IPS-20b (cell line): ENCODE measurements at regions not wholly inside any gene's neighbourhood (a gene's known extent, or its start where the extent isn't known, plus 50 kb on each side); places are given as distances from the start of the nearest gene placed in this dataset.

Source experiments
- H3K27ac ChIP-seq: one replicate; pipeline ENCODE4 v1.5.1; 2013; ENCODE audit warnings: low read length
- H3K27me3 ChIP-seq: 2 replicates; pipeline ENCODE4 v1.6.1; 2013; ENCODE audit warnings: mild to moderate bottlenecking, low read length, inconsistent platforms; ENCODE audit not compliant: insufficient read depth
- H3K36me3 ChIP-seq: 2 replicates; pipeline ENCODE4 v1.6.1; 2013; ENCODE audit warnings: low read depth, mild to moderate bottlenecking, inconsistent platforms, low read length, moderate library complexity; ENCODE audit not compliant: insufficient read depth
- H3K4me1 ChIP-seq: 2 replicates; pipeline ENCODE4 v1.6.1; 2013; ENCODE audit warnings: mild to moderate bottlenecking, control low read depth, inconsistent platforms, low read length, moderate library complexity; ENCODE audit not compliant: insufficient read depth
- H3K4me3 ChIP-seq: 2 replicates; pipeline ENCODE4 v1.5.1; 2013; ENCODE audit warnings: mild to moderate bottlenecking, low read length, inconsistent platforms
- H3K9ac ChIP-seq: 2 replicates; pipeline ENCODE4 v1.6.1; 2013; ENCODE audit warnings: low read depth, mild to moderate bottlenecking, inconsistent platforms, low read length, moderate library complexity
- H3K9me3 ChIP-seq: 2 replicates; pipeline ENCODE4 v1.6.1; 2013; ENCODE audit warnings: mild to moderate bottlenecking, low read depth, low read length, inconsistent platforms; ENCODE audit not compliant: insufficient read depth

DNA sequence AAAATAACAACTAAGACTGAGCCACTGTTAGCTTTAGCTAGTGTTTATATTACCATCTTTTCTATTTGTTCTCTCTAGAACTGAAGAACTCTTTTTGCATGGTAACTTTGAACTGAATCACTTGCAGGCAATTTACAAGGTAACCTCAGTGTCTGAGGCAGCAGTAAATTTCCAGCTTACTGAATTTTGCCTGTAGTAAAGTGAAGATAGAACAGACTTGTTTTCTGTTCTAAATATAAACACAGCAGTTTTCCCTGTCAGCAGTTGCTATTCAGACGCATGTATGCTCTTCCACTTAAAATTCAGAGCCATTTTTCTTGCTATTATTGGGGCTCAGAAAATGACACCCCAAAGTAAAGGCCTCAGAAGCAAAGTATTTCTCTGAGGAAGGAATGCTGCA lies 974.0 kb upstream of the GJE1 start:
- peaks cover 16% of the 10 kb centered on the region for H3K9me3 ChIP-seq
- H3K27ac ChIP-seq: no peak overlapping the region
- H3K27me3 ChIP-seq: no peaks in the 10 kb centered on the region
- no peaks in the 10 kb centered on the region; the same call in 1 of the 2 replicates for H3K4me1 ChIP-seq
- 0 out of 2 replicates have a peak, but pooled peaks cover 11% of the 10 kb centered on the region for H3K36me3 ChIP-seq
- H3K9ac ChIP-seq: no peak overlapping the region
- no peak overlapping the region for H3K4me3 ChIP-seq

DNA sequence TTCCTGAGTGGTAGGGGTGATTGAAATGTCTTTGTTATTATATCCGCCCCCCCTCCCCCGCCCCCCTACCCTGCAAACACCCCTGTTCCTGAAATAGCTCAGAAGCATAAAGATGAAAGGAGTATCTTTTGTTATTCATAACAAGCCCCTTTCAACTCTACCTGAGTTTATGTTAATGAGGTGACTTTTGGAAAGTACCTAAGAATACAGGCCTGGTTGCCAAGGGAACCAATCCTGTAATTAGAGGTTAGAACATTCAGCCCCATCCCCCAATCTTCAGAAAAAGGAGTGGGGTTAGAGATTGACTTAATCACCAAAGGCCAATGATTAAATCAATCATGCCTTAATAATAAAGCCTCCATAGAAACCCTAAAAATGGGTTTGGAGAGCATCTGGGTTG lies 979.2 kb upstream of the GJE1 start:
- H3K27me3 ChIP-seq: no peaks in the 10 kb centered on the region
- 0 out of 2 replicates have a peak, but pooled peaks cover 11% of the 10 kb centered on the region for H3K36me3 ChIP-seq
- H3K9ac ChIP-seq: peak overlapping the region; percentile 14; the same call in 1 of the 2 replicates
- H3K4me1 ChIP-seq: peaks cover 15% of the 10 kb centered on the region; the same call in 1 of the 2 replicates
- H3K27ac ChIP-seq: peak overlapping the region; percentile 20
- H3K9me3 ChIP-seq: peaks cover 34% of the 10 kb centered on the region
- H3K4me3 ChIP-seq: peak overlapping the region; percentile 19; the same call in 1 of the 2 replicates

DNA sequence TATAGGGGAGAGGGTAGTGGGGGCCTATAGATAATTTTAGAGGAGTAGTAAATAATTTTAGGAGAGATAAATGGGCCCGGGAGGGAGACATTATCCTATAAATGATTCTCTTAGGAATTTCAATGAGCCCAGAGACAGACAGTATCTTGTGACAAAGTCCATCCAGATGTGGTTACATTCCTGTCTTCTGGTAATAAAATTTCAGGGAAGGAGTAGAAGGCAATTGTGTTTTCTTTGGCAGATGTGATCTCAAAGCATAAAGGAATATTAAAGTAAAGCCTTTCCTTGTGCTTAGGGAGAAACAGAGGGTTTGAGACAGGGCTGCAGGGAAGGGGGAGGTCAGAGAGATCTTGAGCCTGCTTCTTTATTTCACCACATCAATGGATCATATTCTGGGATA lies 979.8 kb upstream of the GJE1 start:
- H3K27me3 ChIP-seq: no peaks in the 10 kb centered on the region
- peak overlapping the region; percentile 79; the same call in 1 of the 2 replicates for H3K9ac ChIP-seq

DNA sequence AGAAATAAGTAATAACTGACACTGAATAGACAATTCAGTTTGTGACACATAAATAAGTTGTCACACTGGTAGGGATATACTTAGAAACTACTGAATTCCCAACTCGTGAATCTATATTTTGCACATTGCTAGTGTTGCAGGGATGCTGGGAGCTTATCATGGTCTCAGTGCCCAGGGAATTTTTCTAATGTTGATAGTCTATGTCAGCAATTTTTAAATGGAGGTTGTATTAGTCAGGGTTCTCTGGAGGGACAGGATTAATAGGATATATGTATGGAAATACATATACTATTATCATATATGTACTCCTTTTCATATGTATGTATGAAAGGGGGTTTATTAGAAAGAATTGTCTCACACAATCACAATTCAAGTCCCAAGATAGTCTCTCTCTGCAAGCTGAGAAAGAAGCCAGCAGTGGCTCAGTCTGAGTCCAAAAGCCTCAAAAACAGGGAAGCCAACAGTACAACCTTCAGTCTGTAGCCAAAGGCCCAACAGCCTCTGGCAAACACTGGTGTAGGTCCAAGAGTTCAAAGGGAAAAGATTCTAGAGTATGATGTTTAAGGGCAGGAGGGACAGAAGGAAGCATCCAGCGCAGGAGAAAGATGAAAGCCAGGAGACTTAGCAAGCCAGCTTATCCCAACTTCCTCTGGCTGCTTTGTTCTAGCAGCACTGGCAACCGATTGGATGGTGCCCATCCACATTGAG lies 980.9 kb upstream of the GJE1 start:
- H3K9ac ChIP-seq: peak overlapping the region; percentile 79; the same call in 1 of the 2 replicates
- no peak overlapping the region for H3K4me3 ChIP-seq
- H3K36me3 ChIP-seq: 0 out of 2 replicates have a peak, but pooled peaks cover 11% of the 10 kb centered on the region
- H3K27me3 ChIP-seq: no peaks in the 10 kb centered on the region
- H3K9me3 ChIP-seq: peaks cover 37% of the 10 kb centered on the region
- peaks cover 15% of the 10 kb centered on the region; the same call in 1 of the 2 replicates for H3K4me1 ChIP-seq
- H3K27ac ChIP-seq: peak overlapping the region; percentile 97

More for the DNA sequence above, 979.8 kb upstream of the GJE1 start:
- H3K4me1 ChIP-seq: peaks cover 15% of the 10 kb centered on the region; the same call in 1 of the 2 replicates
- peak overlapping the region; percentile 41; the same call in 1 of the 2 replicates for H3K4me3 ChIP-seq
- H3K36me3 ChIP-seq: 0 out of 2 replicates have a peak, but pooled peaks cover 11% of the 10 kb centered on the region
- peak overlapping the region; percentile 97 for H3K27ac ChIP-seq
- H3K9me3 ChIP-seq: peaks cover 37% of the 10 kb centered on the region

DNA sequence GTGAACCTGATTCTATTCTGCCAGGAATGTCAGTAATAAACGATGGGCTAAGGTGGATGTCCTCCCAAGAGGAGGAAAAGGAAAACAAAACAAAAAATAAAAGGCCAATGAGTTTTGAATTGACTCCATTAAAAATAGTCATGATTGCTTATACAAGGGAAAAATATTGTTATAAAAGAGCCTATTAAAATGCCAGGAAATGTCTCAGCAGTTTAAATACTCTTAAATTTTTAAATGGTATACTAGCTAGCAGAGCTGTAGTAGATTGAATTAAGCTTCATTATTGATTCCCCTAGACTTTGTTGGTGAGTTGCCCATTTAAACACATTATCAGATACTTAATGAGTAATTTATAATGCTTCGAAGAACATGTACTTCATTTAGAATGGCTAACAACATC lies 990.9 kb upstream of the GJE1 start:
- Histone ChIP-seq H3K9me3 (no peaks in the 10 kb centered on the region), H3K27ac (no peak overlapping the region), H3K27me3 (no peaks in the 10 kb centered on the region), H3K4me1 (no peaks in the 10 kb centered on the region), H3K4me3 (no peak overlapping the region), H3K36me3 (no peaks in the 10 kb centered on the region), H3K9ac (no peak overlapping the region)

DNA sequence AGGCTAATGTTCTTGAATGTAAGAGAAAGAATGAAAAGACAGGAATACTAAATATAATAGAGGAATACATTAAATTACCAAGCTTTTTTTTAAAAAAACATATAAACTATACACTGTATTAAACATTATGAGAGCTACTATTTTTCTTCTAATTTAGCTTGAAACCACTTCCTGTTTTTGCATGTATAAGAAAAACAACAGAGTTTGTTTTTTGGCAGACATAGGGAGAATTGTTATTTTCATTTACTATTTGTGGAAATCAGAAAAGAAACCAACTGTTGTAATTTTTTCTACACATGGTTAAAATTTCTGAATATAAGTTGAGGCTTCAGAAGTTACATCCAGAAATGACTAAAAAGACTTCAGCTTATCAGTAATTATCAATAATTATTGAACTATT lies 991.8 kb upstream of the GJE1 start:
- no peak overlapping the region for H3K4me3 ChIP-seq
- H3K27me3 ChIP-seq: no peaks in the 10 kb centered on the region
- H3K27ac ChIP-seq: no peak overlapping the region
- no peaks in the 10 kb centered on the region for H3K36me3 ChIP-seq
- no peaks in the 10 kb centered on the region for H3K4me1 ChIP-seq
- H3K9ac ChIP-seq: no peak overlapping the region
- no peaks in the 10 kb centered on the region for H3K9me3 ChIP-seq

DNA sequence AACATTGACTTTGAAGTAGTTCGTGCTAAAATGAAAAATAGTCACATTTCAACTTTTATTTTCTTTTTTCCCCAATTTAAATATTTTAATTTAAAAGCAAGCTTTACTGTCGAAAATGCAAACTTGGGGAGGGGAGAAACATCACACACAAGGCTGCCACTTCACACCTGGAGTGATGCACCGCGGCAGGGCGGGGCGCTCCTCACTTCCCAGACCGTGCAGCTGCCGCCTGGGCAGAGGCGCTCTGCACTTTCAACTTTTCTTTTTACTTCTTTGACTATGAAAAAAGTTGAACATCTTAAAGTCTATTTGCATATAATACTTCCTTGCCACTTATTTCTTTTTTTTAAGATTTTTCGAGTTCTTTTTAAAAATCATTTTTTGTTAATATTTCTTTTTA lies 993.3 kb upstream of the GJE1 start:
- no peak overlapping the region for H3K4me3 ChIP-seq
- no peaks in the 10 kb centered on the region for H3K27me3 ChIP-seq
- no peaks in the 10 kb centered on the region for H3K36me3 ChIP-seq
- no peaks in the 10 kb centered on the region for H3K9me3 ChIP-seq
- no peak overlapping the region for H3K9ac ChIP-seq
- H3K4me1 ChIP-seq: no peaks in the 10 kb centered on the region
- H3K27ac ChIP-seq: no peak overlapping the region

DNA sequence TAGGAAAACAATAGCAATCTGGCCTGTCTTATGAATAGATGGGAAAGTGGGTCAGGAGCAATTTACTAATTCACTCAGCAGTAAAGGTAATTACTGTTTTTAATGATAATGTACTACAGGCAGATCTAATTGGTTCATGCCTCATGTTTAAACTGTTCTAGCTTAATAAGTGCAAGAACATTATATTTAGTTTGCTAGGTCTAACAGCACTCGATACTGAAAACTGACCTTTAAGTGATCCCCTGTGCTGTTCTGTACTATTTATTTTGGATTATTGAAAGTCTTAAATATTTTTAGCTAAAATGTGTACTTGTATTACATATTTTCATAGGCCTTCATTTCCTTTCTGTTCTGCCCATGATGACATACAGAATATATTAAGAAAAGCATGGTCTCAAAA lies 998.0 kb upstream of the GJE1 start:
- H3K27ac ChIP-seq: no peak overlapping the region

DNA sequence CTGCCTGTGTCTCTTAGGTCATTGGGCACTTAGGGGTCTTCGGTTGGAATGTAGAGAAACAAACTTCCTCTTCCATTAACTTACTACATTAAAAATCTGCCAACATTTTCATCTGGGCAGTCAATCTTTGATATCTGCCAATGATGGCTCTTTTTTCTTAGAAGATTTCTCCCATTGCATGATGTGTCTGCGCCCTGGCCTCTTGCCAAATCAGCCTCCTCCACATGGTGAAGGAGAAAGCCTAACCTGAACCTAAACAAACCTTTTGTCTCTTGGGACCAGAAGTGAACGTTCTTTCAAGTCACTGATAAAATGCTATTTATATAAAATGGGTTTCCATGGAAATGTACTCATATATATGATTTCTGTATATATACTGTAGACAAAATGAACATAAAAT lies 998.9 kb upstream of the GJE1 start:
- Histone ChIP-seq H3K27ac (no peak overlapping the region), H3K9me3 (no peaks in the 10 kb centered on the region), H3K4me3 (no peak overlapping the region), H3K36me3 (no peaks in the 10 kb centered on the region), H3K27me3 (no peaks in the 10 kb centered on the region), H3K9ac (no peak overlapping the region), H3K4me1 (no peaks in the 10 kb centered on the region)

More for the DNA sequence above, 998.0 kb upstream of the GJE1 start:
- Histone ChIP-seq H3K4me3 (no peak overlapping the region), H3K27me3 (no peaks in the 10 kb centered on the region), H3K9ac (no peak overlapping the region), H3K9me3 (no peaks in the 10 kb centered on the region), H3K4me1 (no peaks in the 10 kb centered on the region), H3K36me3 (no peaks in the 10 kb centered on the region)

DNA sequence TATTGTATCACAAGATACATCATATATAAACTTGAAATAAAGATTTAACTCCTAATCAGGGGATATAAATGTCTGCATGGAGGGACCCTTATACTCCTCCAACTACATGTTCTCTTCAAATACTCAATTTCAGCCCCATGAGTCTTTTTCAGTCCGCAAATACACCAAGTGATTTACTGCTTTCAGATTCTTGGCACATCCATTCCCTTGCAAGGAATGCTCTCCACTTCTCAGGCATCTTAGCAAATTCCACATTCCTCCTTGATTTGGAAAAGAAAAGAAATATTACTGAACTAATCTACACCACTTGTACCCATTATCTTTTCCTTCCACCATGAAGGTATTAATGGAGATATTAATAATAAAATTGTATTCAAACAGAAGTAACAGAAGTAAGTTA lies 999.4 kb upstream of the GJE1 start:
- Histone ChIP-seq H3K27ac (no peak overlapping the region), H3K4me1 (no peaks in the 10 kb centered on the region), H3K36me3 (no peaks in the 10 kb centered on the region), H3K9ac (no peak overlapping the region), H3K4me3 (no peak overlapping the region), H3K9me3 (no peaks in the 10 kb centered on the region), H3K27me3 (no peaks in the 10 kb centered on the region)

DNA sequence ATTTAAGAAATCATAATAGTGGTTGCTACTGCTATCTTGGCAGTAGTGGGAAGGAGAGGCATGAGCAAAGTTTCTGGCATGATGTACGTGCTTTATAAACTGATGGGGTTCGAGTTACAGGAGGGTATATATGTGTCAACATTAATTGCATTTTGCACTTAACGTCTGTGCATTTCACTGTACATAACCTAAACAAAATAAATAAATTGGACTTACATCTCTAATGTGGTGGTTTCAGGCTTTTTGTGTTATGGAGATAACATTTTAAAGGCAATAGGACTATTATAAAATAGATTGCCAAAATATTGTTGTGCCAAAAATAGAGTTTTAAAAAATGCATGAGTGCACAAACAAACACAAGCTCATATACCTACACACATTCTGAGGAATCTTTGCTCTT lies 1001.1 kb upstream of the GJE1 start:
- Histone ChIP-seq H3K9me3 (no peaks in the 10 kb centered on the region), H3K27me3 (no peaks in the 10 kb centered on the region), H3K36me3 (no peaks in the 10 kb centered on the region), H3K27ac (no peak overlapping the region), H3K4me3 (no peak overlapping the region), H3K4me1 (no peaks in the 10 kb centered on the region), H3K9ac (no peak overlapping the region)

DNA sequence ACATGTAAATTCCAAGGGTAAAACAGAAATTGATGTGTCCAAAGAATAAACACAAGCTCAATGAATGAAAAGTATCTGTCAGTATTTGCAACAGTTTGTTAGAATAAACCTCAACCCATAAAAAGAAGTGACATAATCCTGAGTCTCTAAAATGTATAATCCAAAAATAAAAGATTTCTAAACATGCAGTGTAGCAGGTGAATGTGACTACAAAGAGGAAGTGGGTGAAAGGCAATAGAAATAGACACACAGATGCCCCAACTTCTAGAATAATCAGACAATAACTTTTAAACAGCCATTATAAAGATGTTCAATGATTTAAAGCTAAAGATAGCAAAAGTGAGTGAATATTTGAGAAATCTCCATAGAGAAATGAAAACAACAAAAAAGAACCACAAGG lies 1009.2 kb upstream of the GJE1 start:
- Histone ChIP-seq H3K4me1 (no peaks in the 10 kb centered on the region), H3K9me3 (no peaks in the 10 kb centered on the region), H3K27me3 (no peaks in the 10 kb centered on the region), H3K36me3 (no peaks in the 10 kb centered on the region), H3K9ac (no peak overlapping the region), H3K4me3 (no peak overlapping the region), H3K27ac (no peak overlapping the region)
